D721Med (cell line): ENCODE measurements at regions not wholly inside any gene's neighbourhood (a gene's known extent, or its start where the extent isn't known, plus 50 kb on each side); places are given as distances from the start of the nearest gene placed in this dataset.

ENCODE experiments used
- DNase-seq: peaks from one replicate; pipeline ENCODE4 v3.0.0; 2011; ENCODE audit warnings: low spot score; ENCODE audit not compliant: insufficient read length
- FAIRE-seq: peaks from 2 replicates; lab custom pipeline; 2011; peaks lifted over from hg19 to GRCh38; lab: Jason Lieb, UNC
- CTCF ChIP-seq: IDR thresholded peaks from 2 replicates; pipeline ENCODE4 v1.5.1; 2012; ENCODE audit warnings: mild to moderate bottlenecking, control low read depth; ENCODE audit not compliant: insufficient read depth; ENCODE audit errors: missing control alignments

- FAIRE-seq (no peak), DNase-seq (no peak)
- no peak for TF ChIP-seq CTCF
Observed at GRCh38 chr13:75071395-75071794, 410.6 kb downstream of the TBC1D4 start.

DNA sequence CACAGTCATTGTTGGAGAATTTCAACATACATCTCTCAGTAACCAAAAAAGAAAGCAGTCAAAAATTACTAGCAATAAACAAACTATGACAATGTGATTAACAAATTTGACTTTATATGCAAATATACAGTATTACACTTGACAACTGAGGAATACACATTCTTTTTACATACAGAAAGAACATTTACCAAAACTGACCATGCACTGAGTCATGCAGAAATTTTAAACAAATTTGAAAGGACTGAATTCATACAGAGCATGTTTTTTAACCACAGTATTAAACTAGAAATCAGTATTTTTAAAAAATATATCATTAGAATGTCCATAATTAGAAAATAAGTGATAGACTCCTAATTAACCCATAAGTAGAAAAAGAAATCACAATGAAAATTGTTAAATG, 420.1 kb downstream of the TBC1D4 start:
- no peak for DNase-seq
- no peak for TF ChIP-seq CTCF
- no peak for FAIRE-seq

GRCh38 chr13:75055296-75055695, 426.7 kb downstream of the TBC1D4 start:
- FAIRE-seq (no peak), DNase-seq (no peak)
- no peak for TF ChIP-seq CTCF

DNA sequence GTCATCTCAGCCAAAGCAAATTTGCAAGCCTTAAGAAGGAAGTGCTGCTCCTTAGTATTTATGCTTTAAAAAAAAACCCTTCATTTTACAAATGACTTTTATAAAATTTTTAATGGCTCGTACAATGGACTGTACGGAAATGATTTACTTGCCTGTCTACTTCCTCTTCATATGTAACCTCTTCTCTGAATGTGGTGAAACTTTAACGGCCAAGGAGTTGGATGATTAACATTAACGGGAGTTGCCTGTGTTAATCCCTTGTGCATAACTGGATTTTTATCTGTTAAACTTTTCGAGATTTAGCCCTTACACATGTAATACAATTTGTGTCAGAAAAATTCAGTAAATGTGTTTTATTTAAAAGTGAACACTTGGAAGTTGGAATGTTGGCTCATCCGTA, 429.4 kb downstream of the TBC1D4 start:
- TF ChIP-seq CTCF, result no peak
- FAIRE-seq, result no peak
- no peak for DNase-seq

- TF ChIP-seq CTCF, result no peak
- DNase-seq (no peak), FAIRE-seq (no peak)
Observed at GRCh38 chr13:75050419-75051046, 431.4 kb downstream of the TBC1D4 start.

DNA sequence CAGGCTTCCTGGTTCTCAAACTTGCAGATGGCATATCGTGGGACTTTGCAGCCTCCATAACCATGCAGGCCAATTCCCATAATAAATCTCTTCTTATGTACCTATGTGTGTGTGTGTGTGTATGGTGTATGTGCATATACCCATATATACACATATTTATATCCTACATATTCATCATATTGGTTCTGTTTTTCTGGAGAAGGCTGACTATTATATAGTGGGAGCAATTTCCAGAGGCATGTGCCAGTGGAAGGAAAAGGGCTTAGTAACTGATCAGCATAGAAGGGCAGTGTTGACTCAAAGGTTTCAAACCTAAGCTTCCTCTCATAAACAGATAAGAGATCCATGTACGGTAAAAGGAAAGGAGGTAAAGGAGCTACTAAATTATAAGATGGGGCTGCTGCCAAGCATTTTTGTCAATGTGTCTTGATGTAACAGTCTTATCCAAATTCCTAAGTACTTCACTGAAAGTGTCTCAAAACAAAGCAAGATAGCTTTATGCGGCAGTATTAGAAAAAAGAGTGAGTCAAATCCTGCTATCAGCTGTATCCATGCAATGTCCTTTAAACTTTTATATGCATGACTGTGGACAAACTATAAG, 432.1 kb downstream of the TBC1D4 start:
- no peak for FAIRE-seq
- TF ChIP-seq CTCF, result no peak
- DNase-seq, result no peak

- no peak for TF ChIP-seq CTCF
- DNase-seq (no peak), FAIRE-seq (no peak)
Observed at GRCh38 chr13:75042807-75043206, 439.2 kb downstream of the TBC1D4 start.
